ENCODE measurements at regions not wholly inside any gene's neighbourhood (a gene's known extent, or its start where the extent isn't known, plus 50 kb on each side); places are given as distances from the start of the nearest gene placed in this dataset.

DNA sequence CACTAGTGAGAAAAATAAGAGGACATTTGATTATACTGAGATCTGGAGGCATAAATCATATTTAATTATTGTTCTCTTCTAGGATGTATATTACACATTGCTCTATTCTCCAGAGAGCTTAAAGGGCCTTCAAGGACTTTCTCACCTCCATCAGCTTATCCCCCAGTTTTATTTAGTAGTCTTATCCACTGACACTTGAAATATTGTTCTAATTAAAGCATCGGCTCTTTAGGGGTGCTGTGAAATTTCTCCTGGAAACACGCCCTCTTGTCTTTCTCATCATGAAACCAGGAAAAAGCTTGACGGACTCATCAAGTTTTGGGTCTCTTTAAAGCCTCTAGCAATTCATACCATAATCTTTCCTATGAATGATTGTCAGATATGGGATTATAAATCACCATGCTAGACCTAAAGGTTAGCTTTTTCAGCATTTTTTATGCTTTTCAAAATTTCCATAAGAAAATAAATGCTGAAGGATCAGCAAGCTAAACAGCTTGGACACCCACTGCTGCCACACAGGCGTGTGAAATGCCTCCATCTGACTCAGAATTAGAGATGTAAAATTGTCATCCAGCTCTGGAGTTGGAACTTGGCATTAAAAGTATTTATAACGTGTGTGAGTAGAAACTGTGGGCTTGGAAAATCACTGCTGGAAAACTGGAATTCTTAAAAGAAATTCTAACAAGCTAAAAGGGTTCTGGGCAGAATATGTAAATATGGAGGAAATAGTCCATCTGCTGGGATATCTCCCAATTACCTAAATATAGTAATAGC is 216.3 kb downstream of the CHRM2 start:
- Mint-ChIP-seq H3K9me3 (peaks cover 5% of the 10 kb centered on the region), H3K27ac (no peak overlapping the region), H3K4me3 (no peak overlapping the region), H3K27me3 (no peaks in the 10 kb centered on the region), H3K36me3 (no peaks in the 10 kb centered on the region), H3K4me1 (no peaks in the 10 kb centered on the region)
- CTCF ChIA-PET: no interaction called here
- DNase-seq: no peak

- Mint-ChIP-seq H3K4me1 (no peaks in the 10 kb centered on the region), H3K27me3 (no peaks in the 10 kb centered on the region), H3K9me3 (peaks cover 8% of the 10 kb centered on the region), H3K36me3 (no peaks in the 10 kb centered on the region), H3K4me3 (no peak overlapping the region), H3K27ac (no peak overlapping the region)
- CTCF ChIA-PET: no interaction called here
- DNase-seq: no peak
Measured at GRCh38 chr7:137082391-137082790, 213.9 kb downstream of the CHRM2 start.

DNA sequence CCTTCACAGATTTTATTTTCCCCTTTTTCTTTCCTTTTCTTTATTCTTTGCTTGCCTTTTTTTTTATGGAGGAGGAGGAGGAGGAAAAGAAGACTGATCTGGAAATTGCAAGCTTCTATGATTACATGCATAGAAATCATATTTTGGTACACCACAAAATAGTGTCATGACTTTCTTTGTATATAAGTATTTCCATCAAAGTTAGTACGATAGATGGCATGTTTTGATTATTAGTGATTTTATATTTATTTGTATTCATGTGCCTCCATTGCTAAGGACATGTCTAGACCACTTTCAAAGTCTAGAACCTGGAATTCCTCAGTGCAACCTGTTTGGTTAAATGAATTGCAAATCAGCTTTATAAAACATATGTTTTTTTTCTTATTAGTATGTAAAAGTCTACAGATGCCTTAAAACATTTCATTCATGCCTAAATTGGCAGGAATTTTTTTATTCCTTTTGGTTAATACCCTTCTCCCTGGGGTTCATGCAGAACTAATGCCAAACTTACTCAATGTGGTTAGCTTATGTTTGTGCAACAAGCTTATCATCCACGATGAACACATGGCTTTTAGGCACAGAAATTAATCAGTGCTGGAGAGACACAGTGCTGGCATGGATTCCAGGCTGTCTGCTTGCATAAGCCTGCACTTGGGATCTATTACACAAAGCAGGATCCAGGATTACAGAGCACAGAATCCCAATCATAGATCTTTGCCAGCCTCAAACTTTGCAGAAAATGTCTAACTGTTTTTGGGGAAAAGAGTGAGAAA is 213.1 kb downstream of the CHRM2 start:
- CTCF ChIA-PET: no interaction called here
- DNase-seq: no peak
- no peaks in the 10 kb centered on the region for H3K36me3 Mint-ChIP-seq
- H3K4me1 Mint-ChIP-seq: no peaks in the 10 kb centered on the region
- no peak overlapping the region for H3K27ac Mint-ChIP-seq
- no peak overlapping the region for H3K4me3 Mint-ChIP-seq
- H3K9me3 Mint-ChIP-seq: peaks cover 5% of the 10 kb centered on the region
- no peaks in the 10 kb centered on the region for H3K27me3 Mint-ChIP-seq

DNA sequence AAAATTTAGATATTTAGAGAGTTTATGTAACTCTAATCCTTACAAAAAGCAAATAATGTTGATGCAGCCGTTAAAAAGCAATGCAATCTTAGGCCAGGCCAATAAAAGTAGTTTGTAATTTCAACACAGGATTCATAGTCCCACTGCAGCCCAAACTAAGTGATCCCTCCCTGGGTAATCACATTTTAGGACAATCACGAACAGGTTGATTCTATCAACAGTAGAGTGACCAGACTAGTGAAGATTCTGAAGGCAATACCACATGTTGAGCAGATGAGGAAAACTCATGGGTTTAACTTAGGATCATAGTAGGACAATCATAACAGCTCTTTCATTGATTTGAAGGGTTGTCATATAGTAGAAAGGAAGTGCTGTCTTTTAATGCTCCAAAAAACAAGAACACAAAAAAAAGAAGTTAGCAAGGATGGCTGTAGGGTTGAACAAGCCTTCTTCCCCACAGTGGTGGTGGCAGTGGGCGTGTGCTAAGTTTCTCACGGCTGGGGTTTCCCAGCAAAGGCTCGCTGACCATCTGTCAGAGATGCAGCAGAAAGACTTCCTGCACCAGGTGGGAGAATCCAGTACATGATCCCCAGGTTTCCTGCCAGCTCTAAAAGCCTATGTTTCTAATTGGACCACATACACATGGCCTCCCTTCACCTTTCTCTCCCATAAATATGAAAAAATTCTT is 212.2 kb downstream of the CHRM2 start:
- H3K4me1 Mint-ChIP-seq: no peaks in the 10 kb centered on the region
- no peak overlapping the region for H3K27ac Mint-ChIP-seq
- H3K4me3 Mint-ChIP-seq: no peak overlapping the region
- CTCF ChIA-PET: no interaction called here
- H3K27me3 Mint-ChIP-seq: no peaks in the 10 kb centered on the region
- no peaks in the 10 kb centered on the region for H3K36me3 Mint-ChIP-seq
- peaks cover 5% of the 10 kb centered on the region for H3K9me3 Mint-ChIP-seq
- no peak for DNase-seq

DNA sequence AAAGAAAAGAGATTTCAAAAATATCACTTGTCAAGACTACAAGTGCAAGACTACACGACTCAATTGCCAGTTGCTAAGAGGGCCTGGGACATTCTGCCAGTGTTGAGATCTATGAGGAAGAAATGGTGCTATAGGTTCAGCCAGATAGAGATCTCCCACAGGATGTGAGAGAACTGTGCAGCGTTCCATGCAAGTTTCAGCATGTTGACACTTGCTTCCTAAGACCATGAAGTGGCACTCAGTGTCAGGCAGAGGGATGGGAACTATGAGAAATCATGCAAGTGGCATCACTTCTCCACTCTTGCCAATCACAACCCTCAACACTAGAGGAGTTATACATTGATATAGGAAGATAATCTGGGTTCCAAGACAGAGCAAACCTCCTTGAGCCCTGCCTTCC is 210.3 kb downstream of the CHRM2 start:
- H3K4me3 Mint-ChIP-seq: no peak overlapping the region
- no peaks in the 10 kb centered on the region for H3K36me3 Mint-ChIP-seq
- no peaks in the 10 kb centered on the region for H3K27me3 Mint-ChIP-seq
- H3K27ac Mint-ChIP-seq: no peak overlapping the region
- CTCF ChIA-PET: no interaction called here
- DNase-seq: no peak
- H3K4me1 Mint-ChIP-seq: no peaks in the 10 kb centered on the region
- peaks cover 5% of the 10 kb centered on the region for H3K9me3 Mint-ChIP-seq

GRCh38 chr7:137074391-137075030 is 206.1 kb downstream of the CHRM2 start:
- no peaks in the 10 kb centered on the region for H3K4me1 Mint-ChIP-seq
- DNase-seq: no peak
- H3K9me3 Mint-ChIP-seq: peaks cover 6% of the 10 kb centered on the region
- H3K36me3 Mint-ChIP-seq: no peaks in the 10 kb centered on the region
- CTCF ChIA-PET: no interaction called here
- no peaks in the 10 kb centered on the region for H3K27me3 Mint-ChIP-seq
- no peak overlapping the region for H3K4me3 Mint-ChIP-seq
- no peak overlapping the region for H3K27ac Mint-ChIP-seq

DNA sequence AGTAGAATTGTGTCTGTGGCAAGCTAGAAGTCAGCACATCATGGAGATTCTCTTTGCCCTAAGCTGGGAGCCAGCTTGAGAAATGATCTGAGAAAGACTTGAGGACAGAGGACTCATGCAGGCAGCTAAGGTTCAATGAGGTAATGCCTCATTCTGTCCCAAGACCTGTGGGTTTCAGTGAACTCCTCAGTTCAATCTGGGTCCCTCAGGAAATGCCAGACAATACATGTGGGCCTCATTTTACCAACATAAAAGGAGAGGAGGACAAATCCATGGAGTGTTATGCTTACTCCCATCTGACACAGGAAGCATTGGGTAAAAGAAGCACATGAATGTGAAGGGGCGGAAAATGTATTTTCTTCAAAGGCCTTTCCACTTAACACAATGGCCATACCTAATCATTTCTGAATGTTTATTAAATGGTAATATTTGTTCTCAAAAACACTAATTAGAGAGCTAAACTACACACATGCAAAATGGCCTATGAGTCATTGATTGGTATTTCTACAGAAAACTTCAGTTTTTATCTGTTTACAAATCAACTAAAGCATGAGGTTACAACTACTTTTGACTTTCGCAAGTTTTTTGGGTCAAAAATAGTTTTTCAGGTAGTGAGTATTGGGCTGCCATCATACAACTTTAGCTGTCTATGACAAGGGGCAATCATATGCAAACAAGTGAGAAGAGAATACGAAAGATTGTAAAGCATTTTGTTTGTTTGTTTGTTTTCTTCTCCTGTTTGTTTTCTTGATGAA is 205.3 kb downstream of the CHRM2 start:
- H3K36me3 Mint-ChIP-seq: no peaks in the 10 kb centered on the region
- no peak for DNase-seq

More for the DNA sequence above, 205.3 kb downstream of the CHRM2 start:
- Mint-ChIP-seq H3K4me1 (no peaks in the 10 kb centered on the region), H3K27me3 (no peaks in the 10 kb centered on the region), H3K4me3 (no peak overlapping the region), H3K27ac (no peak overlapping the region), H3K9me3 (peaks cover 6% of the 10 kb centered on the region)
- CTCF ChIA-PET: no interaction called here

Measured in activated naive CD4-positive, alpha-beta T cell treated with anti-CD3 and anti-CD28 coated beads, Interleukin-2, amount 10 ng/mL, durations not matched to agents 7 days and 5 days (primary cell).